HepG2 (cell line): ENCODE measurements at regions not wholly inside any gene's neighbourhood (a gene's known extent, or its start where the extent isn't known, plus 50 kb on each side); places are given as distances from the start of the nearest gene placed in this dataset.

Source experiments
- ATAC-seq: fragments of 200-7000 bp; cut with Tn5 transposase; 3 replicates; pipeline ENCODE4 v1.9.1; 2020; ENCODE audit warnings: mild to moderate bottlenecking, moderate library complexity
- BruUV-seq: library from RNA; stranded (reverse); fragments of 400-500 nt; replicated peaks from 2 replicates; lab custom pipeline; 2021; lab: Mats Ljungman, UMichigan
- CTCF ChIA-PET: fragments of 300-600 bp; formaldehyde crosslinking; extraction: SDS; loops from one replicate; lab custom pipeline; 2021; ENCODE audit warnings: low total read pairs, inconsistent platforms, low intra/inter-chr PET ratio; lab: Yijun Ruan, JAX
- POLR2A ChIA-PET: fragments of 350-600 bp; sonication (Branson Sonifier 250); formaldehyde crosslinking; loops from one replicate; lab custom pipeline; 2020; ENCODE audit warnings: antibody characterized with exemption, inconsistent platforms; lab: Yijun Ruan, JAX
- DNase-seq: peaks from one replicate; pipeline ENCODE4 v3.0.0-alpha.2; 2015; ENCODE audit warnings: low spot score
- FAIRE-seq: peaks from 3 replicates; lab custom pipeline; 2011; peaks lifted over from hg19 to GRCh38; lab: Jason Lieb, UNC
- H2AFZ ChIP-seq: one replicate; pipeline ENCODE4 v1.6.1; 2011; ENCODE audit warnings: low read length, inconsistent platforms
- H3K27ac ChIP-seq: fragments of 300-600 bp; 3 replicates; pipeline ENCODE4 v1.8.0; 2011; ENCODE audit warnings: mixed run types, mild to moderate bottlenecking, mixed read lengths, low read length, inconsistent platforms; ENCODE audit not compliant: insufficient read depth; ENCODE audit errors: extremely low read length
- H3K27me3 ChIP-seq, 2 experiments: fragments of 200-600 bp in 1 of 2; 2 replicates in 1 of 2; 3 replicates in 1 of 2; pipeline versions ENCODE4 v1.6.0 to v1.8.0; 2011; ENCODE audit warnings: low read length in 2 of 2, mild to moderate bottlenecking in 2 of 2, moderate library complexity in 2 of 2, inconsistent platforms in 1 of 2; ENCODE audit not compliant: insufficient read depth in 2 of 2, control insufficient read depth in 1 of 2
- H3K36me3 ChIP-seq, 2 experiments: fragments of 200-600 bp in 1 of 2; replicated peaks in 1 of 2; 2 replicates in 1 of 2; 3 replicates in 1 of 2; pipeline versions ENCODE4 v1.5.1 to v1.8.0; 2011; ENCODE audit warnings: low read length in 2 of 2, inconsistent platforms in 1 of 2; ENCODE audit not compliant: insufficient read depth in 2 of 2, control insufficient read depth in 1 of 2
- H3K4me1 ChIP-seq: 2 replicates; pipeline ENCODE4 v1.5.1; 2012; ENCODE audit warnings: low read length, inconsistent platforms; ENCODE audit not compliant: insufficient read depth
- H3K4me2 ChIP-seq: 2 replicates; pipeline ENCODE4 v1.6.0; 2011; ENCODE audit warnings: low read depth, low read length, inconsistent platforms
- H3K4me3 ChIP-seq, 3 experiments: fragments of 200-600 bp in 1 of 3; sonication (generic), shearing (Covaris generic) in 1 of 3; replicated peaks in 1 of 3; 2 replicates each; pipeline ENCODE4 v1.5.1; 2011 to 2016; ENCODE audit warnings: low read length in 3 of 3, inconsistent platforms in 2 of 3, low read depth in 2 of 3, mild to moderate bottlenecking in 2 of 3, control low read depth in 1 of 3, mixed read lengths in 1 of 3; ENCODE audit not compliant: insufficient read depth in 1 of 3
- H3K79me2 ChIP-seq: one replicate; pipeline ENCODE4 v1.6.1; 2011; ENCODE audit warnings: low read length, inconsistent platforms; ENCODE audit not compliant: insufficient read depth
- H3K9ac ChIP-seq: 2 replicates; pipeline ENCODE4 v1.6.0; 2011; ENCODE audit warnings: mild to moderate bottlenecking, low read depth, low read length, inconsistent platforms; ENCODE audit not compliant: insufficient read depth
- H3K9me3 ChIP-seq: 2 replicates; pipeline ENCODE4 v1.5.1; 2012; ENCODE audit warnings: mild to moderate bottlenecking, low read length
- H4K20me1 ChIP-seq: 2 replicates; pipeline ENCODE4 v1.6.0; 2011; ENCODE audit warnings: inconsistent platforms, mild to moderate bottlenecking, low read length, moderate library complexity; ENCODE audit not compliant: insufficient read depth
- DNMT1 ChIP-seq: sonication (generic); formaldehyde crosslinking; IDR thresholded peaks from 2 replicates; pipeline ENCODE4 v1.5.1; 2020; ENCODE audit warnings: mild to moderate bottlenecking, missing genetic modification reagents
- ELF3 ChIP-seq: IDR thresholded peaks from 2 replicates; pipeline ENCODE4 v1.6.1; 2016; ENCODE audit warnings: missing genetic modification reagents, missing compliant biosample characterization
- EP300 ChIP-seq, 3 experiments: sonication (generic) in 1 of 3; formaldehyde crosslinking in 1 of 3; IDR thresholded peaks; 2 replicates each; pipeline versions ENCODE4 v1.5.1 to v1.6.1; 2011 to 2020; ENCODE audit warnings: low read depth in 2 of 3, low read length in 2 of 3, borderline replicate concordance in 1 of 3, improper control_type of control experiment in 1 of 3, mild to moderate bottlenecking in 1 of 3, missing genetic modification reagents in 1 of 3, moderate library complexity in 1 of 3
- HMG20B ChIP-seq: conservative IDR thresholded peaks from 2 replicates; pipeline ENCODE4 v1.6.1; 2016; ENCODE audit warnings: missing genetic modification reagents, missing compliant biosample characterization
- JUN ChIP-seq: sonication (generic); formaldehyde crosslinking; IDR thresholded peaks from 2 replicates; pipeline ENCODE4 v1.4.0; 2020; ENCODE audit warnings: mild to moderate bottlenecking, missing genetic modification reagents
- RFXANK ChIP-seq: IDR thresholded peaks from 2 replicates; pipeline ENCODE4 v1.6.1; 2016
- SIN3A ChIP-seq: IDR thresholded peaks from 2 replicates; pipeline ENCODE4 v1.6.1; 2011; ENCODE audit warnings: low read depth, mild to moderate bottlenecking, control low read depth, low read length, borderline replicate concordance
- ZBTB3 ChIP-seq: sonication (generic); formaldehyde crosslinking; IDR thresholded peaks from 2 replicates; pipeline ENCODE4 v1.4.0; 2020; ENCODE audit warnings: low read depth, mild to moderate bottlenecking, moderate library complexity, missing genetic modification reagents, borderline replicate concordance
- ZBTB7B ChIP-seq: sonication (generic); formaldehyde crosslinking; IDR thresholded peaks from 2 replicates; pipeline ENCODE4 v1.4.0; 2020; ENCODE audit warnings: missing genetic modification reagents
- ZNF335 ChIP-seq: sonication (generic); formaldehyde crosslinking; IDR thresholded peaks from 2 replicates; pipeline ENCODE4 v1.4.0; 2020; ENCODE audit warnings: missing genetic modification reagents
- ZNF501 ChIP-seq: sonication (generic); formaldehyde crosslinking; IDR thresholded peaks from 2 replicates; pipeline ENCODE4 v1.5.1; 2020; ENCODE audit warnings: mild to moderate bottlenecking, moderate library complexity, missing genetic modification reagents
- ZNF605 ChIP-seq: sonication (generic); formaldehyde crosslinking; IDR thresholded peaks from 2 replicates; pipeline ENCODE4 v1.8.0; 2022; ENCODE audit warnings: mild to moderate bottlenecking, missing genetic modification reagents
- ZNF670 ChIP-seq: sonication (generic); formaldehyde crosslinking; IDR thresholded peaks from 2 replicates; pipeline ENCODE4 v1.8.0; 2022; ENCODE audit warnings: mild to moderate bottlenecking, missing genetic modification reagents, borderline replicate concordance
- ZNF709 ChIP-seq: sonication (generic); formaldehyde crosslinking; IDR thresholded peaks from 2 replicates; pipeline ENCODE4 v1.5.0; 2020; ENCODE audit warnings: mild to moderate bottlenecking, missing genetic modification reagents
- WGBS: methylation state at CpG from one replicate; pipeline ENCODE4 v1.1.6; 2017; ENCODE audit warnings: low lambda C conversion rate; 5-methylcytosine and 5-hydroxymethylcytosine counted together
- in situ Hi-C: cut with HindIII; loops from 2 replicates; pipeline ENCODE4 v1.10.0; 2017; ENCODE audit warnings: low pct_unique_long_range_greater_than_20kb; ENCODE audit not compliant: extremely low pct_ligation_motif_present
- intact Hi-C: fragments of 100-400 bp; cut with micrococcal nuclease; formaldehyde crosslinking; loops from one replicate; pipeline ENCODE4 v1.10.0; 2022; ENCODE audit not compliant: unreplicated experiment
- TF ChIP-seq, protein P1 (sequence below): sonication (generic); formaldehyde crosslinking; IDR thresholded peaks from 2 replicates; pipeline ENCODE4 v1.4.0; 2020; ENCODE audit warnings: missing genetic modification reagents
- TF ChIP-seq, protein P2 (sequence below): sonication (generic); formaldehyde crosslinking; IDR thresholded peaks from 2 replicates; pipeline ENCODE4 v1.4.0; 2020; ENCODE audit warnings: missing genetic modification reagents, mild to moderate bottlenecking, borderline replicate concordance

DNA sequence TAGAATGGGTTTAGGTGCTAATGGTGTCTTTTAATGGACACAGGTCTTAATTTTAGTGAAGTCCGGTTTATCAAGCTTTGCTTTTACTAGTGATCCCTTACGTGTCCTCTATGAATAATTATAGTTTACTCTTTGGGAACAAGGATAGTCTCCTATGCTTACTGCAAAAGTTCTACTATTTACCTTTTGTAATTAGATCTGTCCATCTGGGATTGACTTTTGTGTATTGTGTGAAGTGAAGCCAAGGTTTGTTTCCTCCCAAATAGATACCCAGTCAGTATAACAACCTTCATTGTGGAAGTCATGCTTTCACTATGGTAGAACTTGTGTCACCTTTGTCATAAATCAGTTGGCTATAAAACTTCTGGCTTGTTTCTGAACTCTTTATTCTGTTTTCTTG, 740.9 kb upstream of the CRIM1 start:
- no peak overlapping the region for H3K4me2 ChIP-seq
- ChIA-PET POLR2A (no interaction called here), CTCF (no interaction called here)
- H4K20me1 ChIP-seq: no peaks in the 10 kb centered on the region
- peaks cover 45% of the 10 kb centered on the region for H3K9me3 ChIP-seq
- no peaks in the 10 kb centered on the region for H3K4me1 ChIP-seq
- FAIRE-seq: no peak
- in situ Hi-C loops: no loop called here
- intact Hi-C loops: no loop called here
- no peak overlapping the region for H3K4me3 ChIP-seq
- no TSS peak for BruUV-seq
- H3K27ac ChIP-seq: no peak overlapping the region
- ATAC-seq: no peak
- no peaks in the 10 kb centered on the region for H3K79me2 ChIP-seq
- no peaks in the 10 kb centered on the region for H3K27me3 ChIP-seq
- H3K9ac ChIP-seq: no peak overlapping the region
- no peaks in the 10 kb centered on the region for H3K36me3 ChIP-seq
- no peak for TF ChIP-seq SIN3A
- TF ChIP-seq ZBTB3 (CRISPR knock-in tag): no peak
- TF ChIP-seq JUN (CRISPR knock-in tag): no peak
- no peak for TF ChIP-seq HMG20B (CRISPR knock-in tag)
- no peak for TF ChIP-seq ZBTB7B (CRISPR knock-in tag)
- TF ChIP-seq DNMT1 (CRISPR knock-in tag): no peak
- no peak for TF ChIP-seq ZNF709 (CRISPR knock-in tag)
- TF ChIP-seq, protein P1, sequence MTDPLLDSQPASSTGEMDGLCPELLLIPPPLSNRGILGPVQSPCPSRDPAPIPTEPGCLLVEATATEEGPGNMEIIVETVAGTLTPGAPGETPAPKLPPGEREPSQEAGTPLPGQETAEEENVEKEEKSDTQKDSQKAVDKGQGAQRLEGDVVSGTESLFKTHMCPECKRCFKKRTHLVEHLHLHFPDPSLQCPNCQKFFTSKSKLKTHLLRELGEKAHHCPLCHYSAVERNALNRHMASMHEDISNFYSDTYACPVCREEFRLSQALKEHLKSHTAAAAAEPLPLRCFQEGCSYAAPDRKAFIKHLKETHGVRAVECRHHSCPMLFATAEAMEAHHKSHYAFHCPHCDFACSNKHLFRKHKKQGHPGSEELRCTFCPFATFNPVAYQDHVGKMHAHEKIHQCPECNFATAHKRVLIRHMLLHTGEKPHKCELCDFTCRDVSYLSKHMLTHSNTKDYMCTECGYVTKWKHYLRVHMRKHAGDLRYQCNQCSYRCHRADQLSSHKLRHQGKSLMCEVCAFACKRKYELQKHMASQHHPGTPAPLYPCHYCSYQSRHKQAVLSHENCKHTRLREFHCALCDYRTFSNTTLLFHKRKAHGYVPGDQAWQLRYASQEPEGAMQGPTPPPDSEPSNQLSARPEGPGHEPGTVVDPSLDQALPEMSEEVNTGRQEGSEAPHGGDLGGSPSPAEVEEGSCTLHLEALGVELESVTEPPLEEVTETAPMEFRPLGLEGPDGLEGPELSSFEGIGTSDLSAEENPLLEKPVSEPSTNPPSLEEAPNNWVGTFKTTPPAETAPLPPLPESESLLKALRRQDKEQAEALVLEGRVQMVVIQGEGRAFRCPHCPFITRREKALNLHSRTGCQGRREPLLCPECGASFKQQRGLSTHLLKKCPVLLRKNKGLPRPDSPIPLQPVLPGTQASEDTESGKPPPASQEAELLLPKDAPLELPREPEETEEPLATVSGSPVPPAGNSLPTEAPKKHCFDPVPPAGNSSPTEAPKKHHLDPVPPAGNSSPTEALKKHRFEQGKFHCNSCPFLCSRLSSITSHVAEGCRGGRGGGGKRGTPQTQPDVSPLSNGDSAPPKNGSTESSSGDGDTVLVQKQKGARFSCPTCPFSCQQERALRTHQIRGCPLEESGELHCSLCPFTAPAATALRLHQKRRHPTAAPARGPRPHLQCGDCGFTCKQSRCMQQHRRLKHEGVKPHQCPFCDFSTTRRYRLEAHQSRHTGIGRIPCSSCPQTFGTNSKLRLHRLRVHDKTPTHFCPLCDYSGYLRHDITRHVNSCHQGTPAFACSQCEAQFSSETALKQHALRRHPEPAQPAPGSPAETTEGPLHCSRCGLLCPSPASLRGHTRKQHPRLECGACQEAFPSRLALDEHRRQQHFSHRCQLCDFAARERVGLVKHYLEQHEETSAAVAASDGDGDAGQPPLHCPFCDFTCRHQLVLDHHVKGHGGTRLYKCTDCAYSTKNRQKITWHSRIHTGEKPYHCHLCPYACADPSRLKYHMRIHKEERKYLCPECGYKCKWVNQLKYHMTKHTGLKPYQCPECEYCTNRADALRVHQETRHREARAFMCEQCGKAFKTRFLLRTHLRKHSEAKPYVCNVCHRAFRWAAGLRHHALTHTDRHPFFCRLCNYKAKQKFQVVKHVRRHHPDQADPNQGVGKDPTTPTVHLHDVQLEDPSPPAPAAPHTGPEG: no peak
- no peak for TF ChIP-seq ZNF501 (CRISPR knock-in tag)
- no peak for TF ChIP-seq RFXANK
- TF ChIP-seq, protein P2, sequence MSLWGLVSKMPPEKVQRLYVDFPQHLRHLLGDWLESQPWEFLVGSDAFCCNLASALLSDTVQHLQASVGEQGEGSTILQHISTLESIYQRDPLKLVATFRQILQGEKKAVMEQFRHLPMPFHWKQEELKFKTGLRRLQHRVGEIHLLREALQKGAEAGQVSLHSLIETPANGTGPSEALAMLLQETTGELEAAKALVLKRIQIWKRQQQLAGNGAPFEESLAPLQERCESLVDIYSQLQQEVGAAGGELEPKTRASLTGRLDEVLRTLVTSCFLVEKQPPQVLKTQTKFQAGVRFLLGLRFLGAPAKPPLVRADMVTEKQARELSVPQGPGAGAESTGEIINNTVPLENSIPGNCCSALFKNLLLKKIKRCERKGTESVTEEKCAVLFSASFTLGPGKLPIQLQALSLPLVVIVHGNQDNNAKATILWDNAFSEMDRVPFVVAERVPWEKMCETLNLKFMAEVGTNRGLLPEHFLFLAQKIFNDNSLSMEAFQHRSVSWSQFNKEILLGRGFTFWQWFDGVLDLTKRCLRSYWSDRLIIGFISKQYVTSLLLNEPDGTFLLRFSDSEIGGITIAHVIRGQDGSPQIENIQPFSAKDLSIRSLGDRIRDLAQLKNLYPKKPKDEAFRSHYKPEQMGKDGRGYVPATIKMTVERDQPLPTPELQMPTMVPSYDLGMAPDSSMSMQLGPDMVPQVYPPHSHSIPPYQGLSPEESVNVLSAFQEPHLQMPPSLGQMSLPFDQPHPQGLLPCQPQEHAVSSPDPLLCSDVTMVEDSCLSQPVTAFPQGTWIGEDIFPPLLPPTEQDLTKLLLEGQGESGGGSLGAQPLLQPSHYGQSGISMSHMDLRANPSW (CRISPR knock-in tag): no peak
- no peak for TF ChIP-seq ZNF670 (CRISPR knock-in tag)
- TF ChIP-seq EP300 (IDR thresholded peaks at IDR 0.05; ENCODE audit: low read depth in 2 of 2, low read length in 2 of 2): no peak
- TF ChIP-seq EP300 (CRISPR knock-in tag; IDR thresholded peaks at IDR 0.05; ENCODE audit: borderline replicate concordance): no peak
- TF ChIP-seq ZNF335 (CRISPR knock-in tag): no peak
- no peak for TF ChIP-seq ZNF605 (CRISPR knock-in tag)
- no peak for TF ChIP-seq ELF3 (CRISPR knock-in tag)
- 0% methylated on average over 2 of the region's 2 CpGs for WGBS
- DNase-seq: no peak
- no peak overlapping the region for H2AFZ ChIP-seq
